ENCODE measurements at regions not wholly inside any gene's neighbourhood (a gene's known extent, or its start where the extent isn't known, plus 50 kb on each side); places are given as distances from the start of the nearest gene placed in this dataset.

- no peak for DNase-seq
- H3K79me2 ChIP-seq (ENCODE audit: low read length), result no peaks in the 10 kb centered on the region
- no peak overlapping the region for H2AFZ ChIP-seq (ENCODE audit: low read length)
- H3K9me3 ChIP-seq (replicated peaks; ENCODE audit: insufficient read depth, low read length), result no peaks in the 10 kb centered on the region
- H3K9ac ChIP-seq (ENCODE audit: low read length), result no peak overlapping the region
- no peaks in the 10 kb centered on the region for H4K20me1 ChIP-seq (ENCODE audit: insufficient read depth, low read length)
- TF ChIP-seq EZH2phosphoT487 (IDR thresholded peaks at IDR 0.05; ENCODE audit: low read length) (no peak), EZH2 (optimal IDR thresholded peaks at IDR 0.05; ENCODE audit: low read depth, low read length) (no peak), CTCF (IDR thresholded peaks at IDR 0.05; ENCODE audit: low read length) (no peak)
- no peak overlapping the region for H3K27ac ChIP-seq (ENCODE audit: low read length)
- H3K27me3 ChIP-seq (replicated peaks; ENCODE audit: insufficient read depth, low read length), result no peaks in the 10 kb centered on the region
- no peaks in the 10 kb centered on the region for H3K9me2 ChIP-seq (replicated peaks; ENCODE audit: insufficient read depth, low read length)
- H3F3A ChIP-seq (ENCODE audit: insufficient read depth, low read length), result no peaks in the 10 kb centered on the region
- no peak overlapping the region for H3K4me3 ChIP-seq (ENCODE audit: low read length)
- peaks cover 6% of the 10 kb centered on the region; the same call in 1 of the 2 replicates for H3K4me1 ChIP-seq (ENCODE audit: low read length)
- no peaks in the 10 kb centered on the region for H3K36me3 ChIP-seq (replicated peaks; ENCODE audit: insufficient read depth, low read length)
- no peak overlapping the region for H3K4me2 ChIP-seq (ENCODE audit: low read depth, low read length)
Measured at GRCh38 chr22:47329727-47330650, 567.5 kb downstream of the TBC1D22A start.

GRCh38 chr22:47328550-47329243, 566.2 kb downstream of the TBC1D22A start:
- Histone ChIP-seq H3F3A (ENCODE audit: insufficient read depth, low read length) (no peaks in the 10 kb centered on the region), H4K20me1 (ENCODE audit: insufficient read depth, low read length) (no peaks in the 10 kb centered on the region), H3K79me2 (ENCODE audit: low read length) (no peaks in the 10 kb centered on the region), H3K4me2 (ENCODE audit: low read depth, low read length) (no peak overlapping the region), H3K4me1 (ENCODE audit: low read length) (peaks cover 4% of the 10 kb centered on the region; the same call in 1 of the 2 replicates), H2AFZ (ENCODE audit: low read length) (no peak overlapping the region), H3K9me2 (replicated peaks; ENCODE audit: insufficient read depth, low read length) (no peaks in the 10 kb centered on the region), H3K27ac (ENCODE audit: low read length) (no peak overlapping the region), H3K27me3 (replicated peaks; ENCODE audit: insufficient read depth, low read length) (no peaks in the 10 kb centered on the region), H3K9me3 (replicated peaks; ENCODE audit: insufficient read depth, low read length) (no peaks in the 10 kb centered on the region), H3K4me3 (ENCODE audit: low read length) (no peak overlapping the region), H3K36me3 (replicated peaks; ENCODE audit: insufficient read depth, low read length) (no peaks in the 10 kb centered on the region), H3K9ac (ENCODE audit: low read length) (no peak overlapping the region)
- no peak for DNase-seq
- TF ChIP-seq EZH2 (optimal IDR thresholded peaks at IDR 0.05; ENCODE audit: low read depth, low read length) (no peak), EZH2phosphoT487 (IDR thresholded peaks at IDR 0.05; ENCODE audit: low read length) (no peak), CTCF (IDR thresholded peaks at IDR 0.05; ENCODE audit: low read length) (no peak)

DNA sequence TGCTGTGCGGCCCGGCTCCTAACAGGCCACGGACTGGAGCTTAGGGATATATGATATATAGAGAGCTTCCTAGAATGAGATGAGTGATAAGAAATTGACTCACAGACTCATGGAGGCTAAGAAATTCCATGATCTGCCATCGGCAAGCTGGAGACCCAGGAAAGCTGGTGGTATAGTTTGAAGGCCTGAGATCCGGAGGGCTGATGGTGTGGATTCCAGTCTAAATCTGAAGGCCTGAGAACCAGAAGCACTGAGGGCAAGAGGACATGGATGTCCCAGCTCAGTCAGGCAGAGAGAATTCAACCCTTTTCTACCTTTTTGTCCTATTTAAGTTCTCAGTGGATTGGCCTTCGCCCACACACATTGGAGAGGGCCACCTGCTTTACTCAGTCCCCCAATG, 564.8 kb downstream of the TBC1D22A start:
- no peaks in the 10 kb centered on the region for H3K9me3 ChIP-seq (replicated peaks; ENCODE audit: insufficient read depth, low read length)
- H3K79me2 ChIP-seq (ENCODE audit: low read length), result no peaks in the 10 kb centered on the region
- no peak overlapping the region for H3K4me2 ChIP-seq (ENCODE audit: low read depth, low read length)
- no peak for TF ChIP-seq EZH2 (optimal IDR thresholded peaks at IDR 0.05; ENCODE audit: low read depth, low read length)
- no peak for TF ChIP-seq EZH2phosphoT487 (IDR thresholded peaks at IDR 0.05; ENCODE audit: low read length)
- no peak for TF ChIP-seq CTCF (IDR thresholded peaks at IDR 0.05; ENCODE audit: low read length)
- H3K4me1 ChIP-seq (ENCODE audit: low read length), result no peaks in the 10 kb centered on the region
- no peaks in the 10 kb centered on the region for H3K36me3 ChIP-seq (replicated peaks; ENCODE audit: insufficient read depth, low read length)
- no peak overlapping the region for H2AFZ ChIP-seq (ENCODE audit: low read length)
- H4K20me1 ChIP-seq (ENCODE audit: insufficient read depth, low read length), result no peaks in the 10 kb centered on the region
- H3F3A ChIP-seq (ENCODE audit: insufficient read depth, low read length), result no peaks in the 10 kb centered on the region
- DNase-seq, result no peak
- H3K4me3 ChIP-seq (ENCODE audit: low read length), result no peak overlapping the region
- no peak overlapping the region for H3K9ac ChIP-seq (ENCODE audit: low read length)
- no peaks in the 10 kb centered on the region for H3K27me3 ChIP-seq (replicated peaks; ENCODE audit: insufficient read depth, low read length)
- H3K9me2 ChIP-seq (replicated peaks; ENCODE audit: insufficient read depth, low read length), result no peaks in the 10 kb centered on the region
- no peak overlapping the region for H3K27ac ChIP-seq (ENCODE audit: low read length)

Data from MM.1S (cell line).